ENCODE measurements at regions not wholly inside any gene's neighbourhood (a gene's known extent, or its start where the extent isn't known, plus 50 kb on each side); places are given as distances from the start of the nearest gene placed in this dataset.

DNA sequence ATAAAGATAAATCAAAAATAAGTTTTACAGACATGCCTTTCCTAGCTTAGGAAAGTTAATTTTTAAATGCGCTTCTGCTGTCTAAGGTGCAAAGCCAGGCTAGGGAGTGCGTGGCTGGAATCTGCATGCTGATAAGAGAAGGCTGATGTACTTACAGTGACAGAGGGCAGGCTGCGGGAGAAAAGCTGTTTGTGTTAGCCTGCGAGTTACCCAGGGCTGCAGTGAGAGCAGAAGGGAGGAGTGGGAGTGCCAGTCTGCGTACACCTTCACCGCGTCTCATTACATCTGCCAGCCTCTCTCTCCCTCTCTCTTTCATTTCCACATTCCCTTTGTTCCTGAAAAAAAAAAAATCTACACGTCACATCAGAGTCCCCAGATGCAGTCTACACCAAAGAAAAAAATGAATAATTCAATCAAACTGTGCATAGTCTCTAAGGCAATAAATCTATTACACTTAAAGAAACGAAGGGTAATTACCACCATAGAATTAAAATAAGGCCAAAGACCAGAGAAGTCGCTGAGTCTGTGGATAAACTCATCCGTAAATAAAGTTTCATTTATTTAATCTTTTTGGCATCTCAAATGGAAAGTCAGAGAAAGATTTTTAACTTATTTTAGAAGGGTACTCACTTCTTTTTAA is 126.4 kb upstream of the C11orf58 start:
- TF ChIP-seq, protein P1, sequence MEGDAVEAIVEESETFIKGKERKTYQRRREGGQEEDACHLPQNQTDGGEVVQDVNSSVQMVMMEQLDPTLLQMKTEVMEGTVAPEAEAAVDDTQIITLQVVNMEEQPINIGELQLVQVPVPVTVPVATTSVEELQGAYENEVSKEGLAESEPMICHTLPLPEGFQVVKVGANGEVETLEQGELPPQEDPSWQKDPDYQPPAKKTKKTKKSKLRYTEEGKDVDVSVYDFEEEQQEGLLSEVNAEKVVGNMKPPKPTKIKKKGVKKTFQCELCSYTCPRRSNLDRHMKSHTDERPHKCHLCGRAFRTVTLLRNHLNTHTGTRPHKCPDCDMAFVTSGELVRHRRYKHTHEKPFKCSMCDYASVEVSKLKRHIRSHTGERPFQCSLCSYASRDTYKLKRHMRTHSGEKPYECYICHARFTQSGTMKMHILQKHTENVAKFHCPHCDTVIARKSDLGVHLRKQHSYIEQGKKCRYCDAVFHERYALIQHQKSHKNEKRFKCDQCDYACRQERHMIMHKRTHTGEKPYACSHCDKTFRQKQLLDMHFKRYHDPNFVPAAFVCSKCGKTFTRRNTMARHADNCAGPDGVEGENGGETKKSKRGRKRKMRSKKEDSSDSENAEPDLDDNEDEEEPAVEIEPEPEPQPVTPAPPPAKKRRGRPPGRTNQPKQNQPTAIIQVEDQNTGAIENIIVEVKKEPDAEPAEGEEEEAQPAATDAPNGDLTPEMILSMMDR (conservative IDR thresholded peaks at IDR 0.05) = no peak
- TF ChIP-seq ZFX (IDR thresholded peaks at IDR 0.05) = no peak
